GM13977 (cell line): ENCODE measurements at regions not wholly inside any gene's neighbourhood (a gene's known extent, or its start where the extent isn't known, plus 50 kb on each side); places are given as distances from the start of the nearest gene placed in this dataset.

Source experiments
- DNase-seq: peaks from one replicate; pipeline ENCODE4 v3.0.0; 2012; ENCODE audit warnings: low spot score
- in situ Hi-C: fragments of 300-500 bp; cut with MboI; formaldehyde crosslinking; loops from one replicate; pipeline ENCODE4 v1.12.0; 2022; ENCODE audit warnings: low sequenced_read_pairs, low pct_unique_long_range_greater_than_20kb, mixed read lengths, inconsistent platforms; ENCODE audit not compliant: unreplicated experiment
- TF ChIP-seq, protein P1 (sequence below): IDR thresholded peaks from 2 replicates; pipeline ENCODE4 v1.5.1; 2012; ENCODE audit warnings: mild to moderate bottlenecking, control low read depth; ENCODE audit not compliant: insufficient read depth; ENCODE audit errors: extremely low read depth, missing control alignments

DNA sequence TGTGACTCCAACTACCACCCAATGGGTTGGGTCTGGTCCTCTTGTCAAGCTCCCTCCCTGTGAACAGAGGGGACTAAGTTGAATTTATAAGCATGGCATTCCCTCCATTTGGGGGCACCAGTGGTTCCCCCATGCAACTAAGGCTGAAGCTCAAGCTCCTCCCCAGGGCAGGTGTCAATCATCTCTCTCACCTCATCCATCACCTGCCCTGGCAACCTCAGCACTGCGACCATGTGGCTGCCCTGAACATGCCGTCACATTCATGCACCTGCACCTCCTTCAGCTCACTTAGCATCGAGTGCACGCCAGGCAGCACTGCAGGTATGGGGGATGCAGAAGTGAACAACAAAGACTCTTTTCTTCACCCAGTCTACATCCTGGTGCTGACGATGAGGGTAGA is 799.3 kb downstream of the TBC1D22A start:
- TF ChIP-seq, protein P1, sequence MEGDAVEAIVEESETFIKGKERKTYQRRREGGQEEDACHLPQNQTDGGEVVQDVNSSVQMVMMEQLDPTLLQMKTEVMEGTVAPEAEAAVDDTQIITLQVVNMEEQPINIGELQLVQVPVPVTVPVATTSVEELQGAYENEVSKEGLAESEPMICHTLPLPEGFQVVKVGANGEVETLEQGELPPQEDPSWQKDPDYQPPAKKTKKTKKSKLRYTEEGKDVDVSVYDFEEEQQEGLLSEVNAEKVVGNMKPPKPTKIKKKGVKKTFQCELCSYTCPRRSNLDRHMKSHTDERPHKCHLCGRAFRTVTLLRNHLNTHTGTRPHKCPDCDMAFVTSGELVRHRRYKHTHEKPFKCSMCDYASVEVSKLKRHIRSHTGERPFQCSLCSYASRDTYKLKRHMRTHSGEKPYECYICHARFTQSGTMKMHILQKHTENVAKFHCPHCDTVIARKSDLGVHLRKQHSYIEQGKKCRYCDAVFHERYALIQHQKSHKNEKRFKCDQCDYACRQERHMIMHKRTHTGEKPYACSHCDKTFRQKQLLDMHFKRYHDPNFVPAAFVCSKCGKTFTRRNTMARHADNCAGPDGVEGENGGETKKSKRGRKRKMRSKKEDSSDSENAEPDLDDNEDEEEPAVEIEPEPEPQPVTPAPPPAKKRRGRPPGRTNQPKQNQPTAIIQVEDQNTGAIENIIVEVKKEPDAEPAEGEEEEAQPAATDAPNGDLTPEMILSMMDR, result no peak
- DNase-seq, result no peak
- in situ Hi-C loops, result no loop called here

DNA sequence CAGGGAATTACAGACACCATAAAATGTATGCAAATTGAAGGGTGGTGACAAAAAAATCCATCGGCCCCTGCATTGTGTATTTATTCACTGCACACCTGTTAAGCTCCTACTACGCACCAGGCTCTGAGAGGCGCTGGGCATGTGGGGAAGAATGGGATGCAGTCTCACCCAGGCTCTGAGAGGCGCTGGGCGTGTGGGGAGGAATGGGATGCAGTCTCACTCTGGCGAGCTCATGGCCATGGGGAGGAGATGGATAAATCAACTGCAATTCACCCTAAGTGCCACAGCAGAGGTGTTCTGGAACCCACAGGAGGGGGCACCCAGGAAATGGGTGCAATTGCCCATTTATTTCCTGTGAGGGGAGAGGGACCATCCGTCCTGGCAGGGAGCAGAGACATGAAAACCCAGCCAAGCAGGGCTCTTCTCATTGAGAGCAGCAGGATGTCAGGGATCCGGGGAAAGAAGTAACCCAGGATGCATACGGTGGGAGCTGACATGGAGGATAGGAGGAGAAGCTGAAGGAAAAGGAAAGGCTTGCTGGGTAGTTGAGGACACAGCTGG is 798.7 kb downstream of the TBC1D22A start:
- TF ChIP-seq, protein P1, result no peak
- in situ Hi-C loops, result no loop called here
- DNase-seq, result no peak

DNA sequence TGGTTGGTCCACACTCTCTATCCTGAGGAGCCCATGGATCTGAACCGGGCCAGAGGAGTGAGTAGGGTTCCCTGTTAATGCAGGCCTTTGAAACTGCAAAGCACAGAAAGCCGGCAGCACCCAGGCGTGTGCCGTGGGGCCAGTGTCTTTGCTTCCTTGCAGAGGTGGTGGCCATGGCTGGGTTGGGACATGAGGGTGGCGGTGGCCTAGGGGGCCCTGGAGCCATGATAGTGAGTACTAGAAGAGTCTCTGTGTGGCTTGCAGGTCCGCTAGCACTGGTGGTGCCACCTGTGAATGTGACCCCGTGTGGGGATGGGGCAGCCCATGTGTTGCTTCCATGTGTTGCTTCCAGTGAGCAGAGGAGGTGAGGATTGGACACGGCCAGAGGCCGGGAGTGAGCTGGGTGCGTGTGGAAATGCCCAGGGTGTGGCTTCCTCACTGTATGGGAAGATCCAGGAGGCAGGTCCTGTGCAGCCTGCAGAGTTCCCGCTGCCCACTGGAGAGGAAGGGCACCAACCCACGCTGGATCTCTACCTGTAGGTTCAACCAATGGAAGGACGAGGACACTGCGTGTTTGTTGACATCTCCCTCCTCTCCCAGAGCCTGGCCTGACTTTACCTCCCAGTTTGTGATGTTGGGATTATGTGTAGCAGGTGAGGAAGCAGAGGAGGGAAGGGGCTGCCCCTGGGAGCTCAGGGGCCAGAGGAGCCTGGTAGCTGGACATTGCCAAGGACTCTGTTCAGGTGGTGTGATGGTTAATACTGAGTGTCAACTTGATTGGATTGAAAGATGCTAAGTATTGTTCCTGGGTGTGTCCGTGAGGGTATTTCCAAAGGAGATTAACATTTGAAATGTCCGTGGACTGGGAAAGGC is 796.6 kb downstream of the TBC1D22A start:
- in situ Hi-C loops, result no loop called here
- no peak for DNase-seq
- TF ChIP-seq, protein P1, result no peak

DNA sequence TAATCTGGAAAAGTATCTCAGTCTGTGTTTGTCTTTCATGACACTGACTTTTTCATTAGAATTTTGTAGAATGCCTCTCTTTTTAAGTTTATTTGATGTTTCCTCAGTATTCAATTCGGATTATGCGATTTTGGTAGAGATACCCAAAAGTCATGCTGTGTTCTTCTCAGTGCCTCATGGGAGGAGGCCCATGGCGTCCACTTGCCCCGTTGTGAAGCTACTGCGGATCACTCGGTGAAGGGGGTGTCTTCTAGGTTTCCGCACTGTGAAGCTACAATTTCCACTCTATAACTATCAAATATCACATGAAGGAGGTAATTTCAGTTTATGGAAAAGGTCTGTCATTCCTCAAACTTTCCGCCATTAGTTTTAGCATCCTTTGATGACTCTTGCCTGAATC is 794.0 kb downstream of the TBC1D22A start:
- TF ChIP-seq, protein P1, result no peak

DNA sequence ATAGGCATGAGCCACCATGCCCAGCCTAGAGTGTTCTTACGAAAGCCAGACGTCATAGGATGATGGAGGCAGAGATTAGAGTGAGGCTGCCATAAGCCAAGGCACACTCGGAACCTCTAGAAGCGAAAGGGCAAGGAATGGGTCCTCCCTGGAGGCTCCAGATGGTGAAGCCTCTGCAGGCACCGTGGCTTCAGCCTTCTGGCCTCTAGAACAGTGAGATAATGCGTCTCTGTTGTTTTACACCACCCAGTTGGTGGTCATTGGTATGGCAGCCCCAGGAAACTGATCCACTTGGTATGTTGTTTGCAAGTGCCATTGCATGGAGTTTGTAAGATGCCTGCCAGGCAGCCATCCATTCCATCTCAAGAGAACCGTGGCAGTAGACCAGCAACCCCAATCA is 791.0 kb downstream of the TBC1D22A start:
- TF ChIP-seq, protein P1, result no peak
- no peak for DNase-seq
- in situ Hi-C loops, result no loop called here

More for the DNA sequence above, 794.0 kb downstream of the TBC1D22A start:
- no peak for DNase-seq
- in situ Hi-C loops, result no loop called here

DNA sequence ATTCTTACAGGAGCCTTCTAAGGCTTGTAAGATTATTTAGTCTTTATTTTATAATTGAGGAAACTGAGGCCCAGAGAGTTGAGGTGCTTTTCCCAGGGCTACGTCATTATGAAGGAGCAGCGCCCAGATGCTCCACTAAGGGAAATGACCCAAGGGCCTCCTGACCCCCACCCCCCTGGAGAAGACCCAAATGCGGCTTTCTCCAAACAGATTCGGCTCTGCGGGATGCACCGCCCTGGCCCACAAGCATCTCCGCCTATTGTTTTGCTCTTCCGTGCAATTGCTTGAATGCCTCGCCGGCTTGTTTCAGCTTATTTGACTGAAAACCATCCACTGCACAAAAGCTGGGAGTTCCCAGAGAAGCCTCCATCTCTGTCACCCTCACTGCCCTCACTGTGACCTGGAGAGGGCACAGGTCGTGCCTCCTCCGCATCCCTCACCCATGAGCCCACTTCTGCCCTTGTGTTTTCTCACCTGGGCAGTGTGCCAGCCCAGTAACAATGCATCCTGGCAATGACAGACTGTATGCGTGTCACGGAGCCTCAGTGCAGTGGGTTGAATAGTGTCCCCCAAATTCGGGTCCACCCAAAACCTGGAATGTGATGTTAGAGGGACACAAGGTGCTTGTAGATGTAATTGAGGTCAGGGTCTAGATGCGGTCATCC is 790.2 kb downstream of the TBC1D22A start:
- no peak for DNase-seq
- in situ Hi-C loops, result no loop called here
- TF ChIP-seq, protein P1, result no peak
